K562 (cell line): ENCODE measurements at regions not wholly inside any gene's neighbourhood (a gene's known extent, or its start where the extent isn't known, plus 50 kb on each side); places are given as distances from the start of the nearest gene placed in this dataset.

Experiments used
- ARNT ChIP-seq, 2 experiments: fragments of 450-650 bp; IDR thresholded peaks; 2 replicates each; pipeline ENCODE4 v1.6.1; 2016; ENCODE audit warnings: mild to moderate bottlenecking in 1 of 2
- ERF ChIP-seq: fragments of 450-650 bp; formaldehyde crosslinking; IDR thresholded peaks from 2 replicates; pipeline ENCODE4 v1.4.0; 2020; ENCODE audit warnings: mild to moderate bottlenecking, mixed read lengths
- ETS1 ChIP-seq: conservative IDR thresholded peaks from 2 replicates; pipeline ENCODE4 v1.6.1; 2011; ENCODE audit warnings: low read depth, mild to moderate bottlenecking, low read length; ENCODE audit not compliant: control insufficient read depth
- TEAD2 ChIP-seq: fragments of 450-650 bp; IDR thresholded peaks from 2 replicates; pipeline ENCODE4 v1.6.1; 2016; ENCODE audit warnings: missing genetic modification characterization, control low read depth, missing compliant biosample characterization
- ZNF217 ChIP-seq: sonication (generic); formaldehyde crosslinking; IDR thresholded peaks from 2 replicates; pipeline ENCODE4 v1.8.0; 2022; ENCODE audit warnings: mild to moderate bottlenecking, missing genetic modification reagents
- ZNF224 ChIP-seq: sonication (generic); formaldehyde crosslinking; IDR thresholded peaks from 2 replicates; pipeline ENCODE4 v1.8.0; 2022; ENCODE audit warnings: mild to moderate bottlenecking, missing genetic modification reagents
- ZNF282 ChIP-seq: sonication (generic); formaldehyde crosslinking; IDR thresholded peaks from 2 replicates; pipeline ENCODE4 v1.8.1; 2023; ENCODE audit warnings: missing genetic modification reagents
- TF ChIP-seq, protein P1 (sequence below): fragments of 250-450 bp; sonication (Bioruptor Pico); IDR thresholded peaks from 2 replicates; pipeline ENCODE4 v1.4.0; 2020; ENCODE audit warnings: mild to moderate bottlenecking, moderate library complexity
- TF ChIP-seq, protein P2 (sequence below): fragments of 150-350 bp; IDR thresholded peaks from 2 replicates; pipeline ENCODE4 v1.6.1; 2014; ENCODE audit warnings: low read depth, mild to moderate bottlenecking, low read length, borderline replicate concordance

DNA sequence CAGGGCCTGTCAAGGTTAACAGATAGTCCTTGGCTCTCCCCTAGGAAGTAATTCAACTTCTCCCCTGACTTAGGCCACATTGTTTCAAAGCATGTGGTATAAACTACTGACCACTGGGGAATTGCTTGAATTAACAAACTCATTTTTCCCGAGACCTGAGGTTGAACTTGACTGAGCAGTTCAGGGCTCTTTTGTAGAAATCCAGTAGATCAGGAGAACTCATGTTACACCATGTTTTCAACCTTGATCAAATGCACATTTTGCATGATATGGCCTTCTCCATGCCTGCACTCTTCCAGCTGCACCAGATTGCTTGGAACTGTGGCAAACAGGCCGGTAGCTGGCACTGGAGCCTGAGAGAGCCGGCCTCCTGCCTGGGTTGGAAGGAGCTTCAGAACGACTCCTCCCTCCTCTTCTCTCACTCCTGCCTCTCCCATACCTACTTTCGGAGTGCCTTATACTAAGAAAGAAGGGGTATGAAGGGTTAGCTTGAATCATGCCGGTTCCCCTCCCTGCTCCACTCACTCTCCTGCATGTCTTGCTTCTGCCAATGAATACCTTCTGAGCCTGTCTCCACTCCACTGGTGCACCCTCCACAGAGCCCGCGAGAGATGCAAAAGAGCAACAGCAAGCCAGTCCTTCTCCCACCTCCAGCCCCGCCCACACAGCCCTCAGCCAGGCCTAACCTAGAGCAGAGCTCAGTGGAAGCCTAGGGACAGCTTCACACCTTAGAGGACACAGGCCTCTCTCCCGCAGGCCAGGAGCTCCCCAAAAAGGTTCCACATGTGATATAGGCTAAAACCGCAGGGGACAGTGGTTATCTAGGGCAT lies 159.4 kb downstream of the MACROH2A1 start (continued):
- TF ChIP-seq ERF (CRISPR knock-in tag) (no peak), ETS1 (no peak), ZNF224 (CRISPR knock-in tag) (no peak), TEAD2 (tag) (no peak), ZNF217 (no peak), ARNT (IDR thresholded peaks at IDR 0.05) (no peak), ZNF282 (CRISPR knock-in tag) (no peak)
- TF ChIP-seq, protein P1, sequence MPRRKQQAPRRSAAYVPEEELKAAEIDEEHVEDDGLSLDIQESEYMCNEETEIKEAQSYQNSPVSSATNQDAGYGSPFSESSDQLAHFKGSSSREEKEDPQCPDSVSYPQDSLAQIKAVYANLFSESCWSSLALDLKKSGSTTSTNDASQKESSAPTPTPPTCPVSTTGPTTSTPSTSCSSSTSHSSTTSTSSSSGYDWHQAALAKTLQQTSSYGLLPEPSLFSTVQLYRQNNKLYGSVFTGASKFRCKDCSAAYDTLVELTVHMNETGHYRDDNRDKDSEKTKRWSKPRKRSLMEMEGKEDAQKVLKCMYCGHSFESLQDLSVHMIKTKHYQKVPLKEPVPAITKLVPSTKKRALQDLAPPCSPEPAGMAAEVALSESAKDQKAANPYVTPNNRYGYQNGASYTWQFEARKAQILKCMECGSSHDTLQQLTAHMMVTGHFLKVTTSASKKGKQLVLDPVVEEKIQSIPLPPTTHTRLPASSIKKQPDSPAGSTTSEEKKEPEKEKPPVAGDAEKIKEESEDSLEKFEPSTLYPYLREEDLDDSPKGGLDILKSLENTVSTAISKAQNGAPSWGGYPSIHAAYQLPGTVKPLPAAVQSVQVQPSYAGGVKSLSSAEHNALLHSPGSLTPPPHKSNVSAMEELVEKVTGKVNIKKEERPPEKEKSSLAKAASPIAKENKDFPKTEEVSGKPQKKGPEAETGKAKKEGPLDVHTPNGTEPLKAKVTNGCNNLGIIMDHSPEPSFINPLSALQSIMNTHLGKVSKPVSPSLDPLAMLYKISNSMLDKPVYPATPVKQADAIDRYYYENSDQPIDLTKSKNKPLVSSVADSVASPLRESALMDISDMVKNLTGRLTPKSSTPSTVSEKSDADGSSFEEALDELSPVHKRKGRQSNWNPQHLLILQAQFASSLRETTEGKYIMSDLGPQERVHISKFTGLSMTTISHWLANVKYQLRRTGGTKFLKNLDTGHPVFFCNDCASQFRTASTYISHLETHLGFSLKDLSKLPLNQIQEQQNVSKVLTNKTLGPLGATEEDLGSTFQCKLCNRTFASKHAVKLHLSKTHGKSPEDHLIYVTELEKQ (CRISPR knock-in tag) = no peak
- TF ChIP-seq, protein P2, sequence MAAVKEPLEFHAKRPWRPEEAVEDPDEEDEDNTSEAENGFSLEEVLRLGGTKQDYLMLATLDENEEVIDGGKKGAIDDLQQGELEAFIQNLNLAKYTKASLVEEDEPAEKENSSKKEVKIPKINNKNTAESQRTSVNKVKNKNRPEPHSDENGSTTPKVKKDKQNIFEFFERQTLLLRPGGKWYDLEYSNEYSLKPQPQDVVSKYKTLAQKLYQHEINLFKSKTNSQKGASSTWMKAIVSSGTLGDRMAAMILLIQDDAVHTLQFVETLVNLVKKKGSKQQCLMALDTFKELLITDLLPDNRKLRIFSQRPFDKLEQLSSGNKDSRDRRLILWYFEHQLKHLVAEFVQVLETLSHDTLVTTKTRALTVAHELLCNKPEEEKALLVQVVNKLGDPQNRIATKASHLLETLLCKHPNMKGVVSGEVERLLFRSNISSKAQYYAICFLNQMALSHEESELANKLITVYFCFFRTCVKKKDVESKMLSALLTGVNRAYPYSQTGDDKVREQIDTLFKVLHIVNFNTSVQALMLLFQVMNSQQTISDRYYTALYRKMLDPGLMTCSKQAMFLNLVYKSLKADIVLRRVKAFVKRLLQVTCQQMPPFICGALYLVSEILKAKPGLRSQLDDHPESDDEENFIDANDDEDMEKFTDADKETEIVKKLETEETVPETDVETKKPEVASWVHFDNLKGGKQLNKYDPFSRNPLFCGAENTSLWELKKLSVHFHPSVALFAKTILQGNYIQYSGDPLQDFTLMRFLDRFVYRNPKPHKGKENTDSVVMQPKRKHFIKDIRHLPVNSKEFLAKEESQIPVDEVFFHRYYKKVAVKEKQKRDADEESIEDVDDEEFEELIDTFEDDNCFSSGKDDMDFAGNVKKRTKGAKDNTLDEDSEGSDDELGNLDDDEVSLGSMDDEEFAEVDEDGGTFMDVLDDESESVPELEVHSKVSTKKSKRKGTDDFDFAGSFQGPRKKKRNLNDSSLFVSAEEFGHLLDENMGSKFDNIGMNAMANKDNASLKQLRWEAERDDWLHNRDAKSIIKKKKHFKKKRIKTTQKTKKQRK = no peak
- TF ChIP-seq, all 486 proteins: peak for 0
